ENCODE measurements at regions not wholly inside any gene's neighbourhood (a gene's known extent, or its start where the extent isn't known, plus 50 kb on each side); places are given as distances from the start of the nearest gene placed in this dataset.

GRCh38 chr7:35969066-35969465 lies 168.2 kb downstream of the SEPTIN7 start:
- intact Hi-C loops (cut with micrococcal nuclease) (no loop called here), dilution Hi-C loops (cut with MboI; ENCODE audit: extremely low pct_ligation_motif_present, low sequenced_read_pairs) (no loop called here)
- H3K4me1 ChIP-seq (ENCODE audit: control insufficient read depth, extremely low read depth, insufficient read depth, low read length) = no peaks in the 10 kb centered on the region
- no peak overlapping the region for H3K9ac ChIP-seq (replicated peaks; ENCODE audit: extremely low read depth, insufficient read depth, low read length)
- H3K4me2 ChIP-seq (ENCODE audit: insufficient read depth, low read length) = no peak overlapping the region
- no peak overlapping the region for H2AFZ ChIP-seq (ENCODE audit: low read depth, low read length)
- H3K9me3 ChIP-seq (replicated peaks; ENCODE audit: control insufficient read depth, insufficient read depth, low read length) = no peaks in the 10 kb centered on the region
- BruUV-seq (replicated peaks) = no TSS peak
- no peak overlapping the region for H3K27ac ChIP-seq (ENCODE audit: insufficient read depth, low read depth, low read length)
- no peaks in the 10 kb centered on the region for H4K20me1 ChIP-seq (replicated peaks; ENCODE audit: control insufficient read depth, extremely low read depth, insufficient read depth, low read length)
- H3K4me3 ChIP-seq (replicated peaks in 1 of 3; ENCODE audit: insufficient read depth in 1 of 3, low read depth in 1 of 3, low read length in 3 of 3) = no peak overlapping the region
- POLR2A ChIA-PET = no interaction called here
- TF ChIP-seq EZH2 (IDR thresholded peaks at IDR 0.05; ENCODE audit: borderline replicate concordance, low read depth, low read length, severe bottlenecking) (no peak), GATA2 (IDR thresholded peaks at IDR 0.05; ENCODE audit: insufficient read depth, insufficient read length, low read depth, low read length) (no peak), POLR2A (IDR thresholded peaks at IDR 0.05; ENCODE audit: low read depth, low read length) (no peak), JUN (IDR thresholded peaks at IDR 0.05; ENCODE audit: borderline replicate concordance, insufficient read depth, insufficient read length, low read depth) (no peak), POLR2AphosphoS5 (IDR thresholded peaks at IDR 0.05; ENCODE audit: insufficient read depth, low read depth, low read length) (no peak), MAX (IDR thresholded peaks at IDR 0.05; ENCODE audit: insufficient read depth, insufficient read length) (no peak), MYC (IDR thresholded peaks at IDR 0.05; ENCODE audit: low read depth, low read length) (no peak), FOS (IDR thresholded peaks at IDR 0.05; ENCODE audit: borderline replicate concordance, insufficient read depth, low read length) (no peak)
- TF ChIP-seq, protein P1, sequence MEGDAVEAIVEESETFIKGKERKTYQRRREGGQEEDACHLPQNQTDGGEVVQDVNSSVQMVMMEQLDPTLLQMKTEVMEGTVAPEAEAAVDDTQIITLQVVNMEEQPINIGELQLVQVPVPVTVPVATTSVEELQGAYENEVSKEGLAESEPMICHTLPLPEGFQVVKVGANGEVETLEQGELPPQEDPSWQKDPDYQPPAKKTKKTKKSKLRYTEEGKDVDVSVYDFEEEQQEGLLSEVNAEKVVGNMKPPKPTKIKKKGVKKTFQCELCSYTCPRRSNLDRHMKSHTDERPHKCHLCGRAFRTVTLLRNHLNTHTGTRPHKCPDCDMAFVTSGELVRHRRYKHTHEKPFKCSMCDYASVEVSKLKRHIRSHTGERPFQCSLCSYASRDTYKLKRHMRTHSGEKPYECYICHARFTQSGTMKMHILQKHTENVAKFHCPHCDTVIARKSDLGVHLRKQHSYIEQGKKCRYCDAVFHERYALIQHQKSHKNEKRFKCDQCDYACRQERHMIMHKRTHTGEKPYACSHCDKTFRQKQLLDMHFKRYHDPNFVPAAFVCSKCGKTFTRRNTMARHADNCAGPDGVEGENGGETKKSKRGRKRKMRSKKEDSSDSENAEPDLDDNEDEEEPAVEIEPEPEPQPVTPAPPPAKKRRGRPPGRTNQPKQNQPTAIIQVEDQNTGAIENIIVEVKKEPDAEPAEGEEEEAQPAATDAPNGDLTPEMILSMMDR (IDR thresholded peaks at IDR 0.05; ENCODE audit: extremely low read depth in 1 of 2, insufficient read depth in 1 of 2, low read depth in 1 of 2, low read length in 2 of 2) = no peak
- H3K9me1 ChIP-seq (replicated peaks; ENCODE audit: control insufficient read depth, extremely low read depth, insufficient read depth, low read length) = no peaks in the 10 kb centered on the region
- H3K79me2 ChIP-seq (ENCODE audit: control insufficient read depth, insufficient read depth, low read length) = no peaks in the 10 kb centered on the region
- no peaks in the 10 kb centered on the region for H3K36me3 ChIP-seq (ENCODE audit: control insufficient read depth in 2 of 2, extremely low read depth in 1 of 2, insufficient read depth in 2 of 2, low read length in 2 of 2)
- peaks cover 0 to 4% of the 10 kb centered on the region in 2 experiments for H3K27me3 ChIP-seq (ENCODE audit: control insufficient read depth in 2 of 2, insufficient read depth in 2 of 2, low read length in 2 of 2)
- CTCF ChIA-PET = interaction anchor here (1.1 to 6.9 kb wide), 2 partner anchors 53 to 350 kb away, joined by 3 to 61 read pairs; no protein-coding TSS in a partner anchor
- FAIRE-seq = no peak
- no peak for DNase-seq (ENCODE audit: low read depth, low spot score)

Data from endothelial cell of umbilical vein (primary cell).